GM21619 (cell line): ENCODE measurements at regions not wholly inside any gene's neighbourhood (a gene's known extent, or its start where the extent isn't known, plus 50 kb on each side); places are given as distances from the start of the nearest gene placed in this dataset.

ENCODE experiments used
- ATAC-seq: cut with Tn5 transposase; IDR thresholded peaks from one replicate; pipeline ENCODE4 v1.9.1; 2021; ENCODE audit not compliant: unreplicated experiment

GRCh38 chr3:135851201-135852081 lies 114.1 kb upstream of the PPP2R3A start:
- no peak for ATAC-seq

- ATAC-seq = no peak
Observed at GRCh38 chr3:135853981-135854380, 111.5 kb upstream of the PPP2R3A start.

GRCh38 chr3:135860761-135861160 lies 104.8 kb upstream of the PPP2R3A start:
- no peak for ATAC-seq

- no peak for ATAC-seq
Observed at GRCh38 chr3:135862361-135862760, 103.2 kb upstream of the PPP2R3A start.

GRCh38 chr3:135864060-135864459 lies 101.5 kb upstream of the PPP2R3A start:
- ATAC-seq = no peak

GRCh38 chr3:135865085-135865484 lies 100.4 kb upstream of the PPP2R3A start:
- no peak for ATAC-seq

- no peak for ATAC-seq
Observed at GRCh38 chr3:135865553-135865952, 100.0 kb upstream of the PPP2R3A start.

- ATAC-seq = no peak
Observed at GRCh38 chr3:135867911-135868310, 97.6 kb upstream of the PPP2R3A start.

GRCh38 chr3:135868801-135869200 lies 96.7 kb upstream of the PPP2R3A start:
- no peak for ATAC-seq

GRCh38 chr3:135869439-135870105 lies 96.0 kb upstream of the PPP2R3A start:
- ATAC-seq = no peak

GRCh38 chr3:135871311-135871710 lies 94.2 kb upstream of the PPP2R3A start:
- ATAC-seq = no peak

- no peak for ATAC-seq
Observed at GRCh38 chr3:135874035-135874434, 91.5 kb upstream of the PPP2R3A start.

- no peak for ATAC-seq
Observed at GRCh38 chr3:135878501-135878900, 87.0 kb upstream of the PPP2R3A start.

GRCh38 chr3:135885885-135886284 lies 79.6 kb upstream of the PPP2R3A start:
- ATAC-seq = no peak

- ATAC-seq = no peak
Observed at GRCh38 chr3:135887220-135887619, 78.3 kb upstream of the PPP2R3A start.

GRCh38 chr3:135889443-135889842 lies 76.1 kb upstream of the PPP2R3A start:
- no peak for ATAC-seq

- no peak for ATAC-seq
Observed at GRCh38 chr3:135891121-135891520, 74.4 kb upstream of the PPP2R3A start.

GRCh38 chr3:135895106-135895733 lies 70.3 kb upstream of the PPP2R3A start:
- no peak for ATAC-seq

- ATAC-seq = no peak
Observed at GRCh38 chr3:135895734-135896121, 69.8 kb upstream of the PPP2R3A start.

- ATAC-seq = no peak
Observed at GRCh38 chr3:135896613-135897012, 68.9 kb upstream of the PPP2R3A start.

- ATAC-seq = no peak
Observed at GRCh38 chr3:135897715-135898114, 67.8 kb upstream of the PPP2R3A start.

GRCh38 chr3:135898774-135899173 lies 66.8 kb upstream of the PPP2R3A start:
- ATAC-seq = no peak
